GM12878 (cell line): ENCODE measurements at regions not wholly inside any gene's neighbourhood (a gene's known extent, or its start where the extent isn't known, plus 50 kb on each side); places are given as distances from the start of the nearest gene placed in this dataset.

Source experiments
- ATAC-seq: fragments of 200-7000 bp; cut with Tn5 transposase; 3 replicates; pipeline ENCODE4 v1.9.1; 2020; ENCODE audit warnings: mild to moderate bottlenecking, moderate library complexity
- BruUV-seq: library from RNA; stranded (reverse); fragments of 400-500 nt; replicated peaks from 2 replicates; lab custom pipeline; 2021; lab: Mats Ljungman, UMichigan
- CTCF ChIA-PET: fragments of 300-600 bp; sonication (Branson Sonifier 250); formaldehyde crosslinking; extraction: SDS; loops from one replicate; lab custom pipeline; 2021; ENCODE audit warnings: inconsistent platforms; lab: Yijun Ruan, JAX
- POLR2A ChIA-PET: fragments of 350-600 bp; formaldehyde crosslinking; extraction: SDS; loops from one replicate; lab custom pipeline; 2021; ENCODE audit warnings: inconsistent platforms; lab: Charles Lee
- RAD21 ChIA-PET: fragments of 300-600 bp; sonication (Branson Sonifier 250); formaldehyde crosslinking; loops from one replicate; lab custom pipeline; 2023; ENCODE audit warnings: antibody characterized with exemption; ENCODE audit not compliant: unreplicated experiment; lab: Charles Lee
- SMC1A ChIA-PET: fragments of 300-600 bp; sonication (Branson Sonifier 250); formaldehyde crosslinking; loops from one replicate; lab custom pipeline; 2023; ENCODE audit not compliant: unreplicated experiment, uncharacterized antibody; lab: Charles Lee
- DNase-seq: peaks from one replicate; pipeline ENCODE4 v3.0.0-alpha.2; 2011; ENCODE audit warnings: low read depth, low spot score
- FAIRE-seq: peaks from 3 replicates; lab custom pipeline; 2011; peaks lifted over from hg19 to GRCh38; lab: Jason Lieb, UNC
- H2AFZ ChIP-seq: 2 replicates; pipeline ENCODE4 v1.6.0; 2011; ENCODE audit warnings: low read depth, low read length, control low read depth; ENCODE audit not compliant: control insufficient read depth
- H3K27ac ChIP-seq: 2 replicates; pipeline ENCODE4 v1.5.1; 2011; ENCODE audit warnings: control low read depth; ENCODE audit not compliant: control insufficient read depth, insufficient read depth
- H3K27me3 ChIP-seq, 2 experiments: replicated peaks in 1 of 2; 2 replicates each; pipeline versions ENCODE4 v1.6.0 to v1.6.1; 2011; ENCODE audit warnings: low read length in 1 of 2; ENCODE audit not compliant: control insufficient read depth in 2 of 2, insufficient read depth in 2 of 2
- H3K36me3 ChIP-seq, 2 experiments: 2 replicates each; pipeline ENCODE4 v1.5.1; 2011; ENCODE audit warnings: low read length in 1 of 2; ENCODE audit not compliant: control insufficient read depth in 2 of 2, insufficient read depth in 2 of 2
- H3K4me1 ChIP-seq: 2 replicates; pipeline ENCODE4 v1.6.1; 2011; ENCODE audit warnings: mild to moderate bottlenecking, low read length, moderate library complexity, mixed read lengths; ENCODE audit not compliant: control insufficient read depth, insufficient read depth
- H3K4me2 ChIP-seq: 2 replicates; pipeline ENCODE4 v1.6.0; 2011; ENCODE audit warnings: control low read depth; ENCODE audit not compliant: control insufficient read depth, insufficient read depth
- H3K4me3 ChIP-seq: fragments of 200-600 bp; sonication (generic); 2 replicates; pipeline ENCODE4 v1.5.1; 2016
- H3K79me2 ChIP-seq: 2 replicates; pipeline ENCODE4 v1.6.0; 2011; ENCODE audit warnings: low read length; ENCODE audit not compliant: control insufficient read depth, insufficient read depth
- H3K9ac ChIP-seq: 2 replicates; pipeline ENCODE4 v1.8.0; 2011; ENCODE audit warnings: low read length, control low read depth, mixed read lengths; ENCODE audit not compliant: control insufficient read depth, insufficient read depth
- H3K9me3 ChIP-seq: replicated peaks from 3 replicates; pipeline ENCODE4 v1.5.1; 2011; ENCODE audit warnings: mild to moderate bottlenecking, low read length; ENCODE audit not compliant: control insufficient read depth, insufficient read depth
- H4K20me1 ChIP-seq: 2 replicates; pipeline ENCODE4 v1.6.0; 2011; ENCODE audit not compliant: control insufficient read depth, insufficient read depth
- ATF7 ChIP-seq: fragments of 450-650 bp; IDR thresholded peaks from 2 replicates; pipeline ENCODE4 v1.6.1; 2016; ENCODE audit warnings: low read depth, mild to moderate bottlenecking
- BACH1 ChIP-seq: fragments of 450-650 bp; IDR thresholded peaks from 2 replicates; pipeline ENCODE4 v1.6.1; 2017; ENCODE audit warnings: mild to moderate bottlenecking, borderline replicate concordance
- BCL11A ChIP-seq: IDR thresholded peaks from 2 replicates; pipeline ENCODE4 v1.6.1; 2011; ENCODE audit warnings: low read depth, low read length
- EGR1 ChIP-seq, 2 experiments: IDR thresholded peaks; 1 replicate in 1 of 2; 2 replicates in 1 of 2; pipeline ENCODE4 v1.6.1; 2011 to 2012; ENCODE audit warnings: low read depth in 2 of 2, low read length in 2 of 2, borderline replicate concordance in 1 of 2, mild to moderate bottlenecking in 1 of 2, moderate library complexity in 1 of 2
- ELK1 ChIP-seq: IDR thresholded peaks from 2 replicates; pipeline ENCODE4 v1.6.1; 2012; ENCODE audit warnings: low read depth, low read length, improper control_type of control experiment
- KLF5 ChIP-seq: fragments of 450-650 bp; IDR thresholded peaks from 2 replicates; pipeline ENCODE4 v1.6.1; 2014; ENCODE audit warnings: mild to moderate bottlenecking; ENCODE audit not compliant: partially characterized antibody
- LARP7 ChIP-seq: fragments of 450-650 bp; IDR thresholded peaks from 2 replicates; pipeline ENCODE4 v1.6.1; 2017; ENCODE audit warnings: mild to moderate bottlenecking
- NBN ChIP-seq: fragments of 450-650 bp; IDR thresholded peaks from 2 replicates; pipeline ENCODE4 v1.6.1; 2016
- POLR2AphosphoS2 ChIP-seq: IDR thresholded peaks from 2 replicates; pipeline ENCODE4 v1.6.1; 2011; ENCODE audit warnings: low read depth, mild to moderate bottlenecking, low read length, improper control_type of control experiment, moderate library complexity
- POLR2AphosphoS5 ChIP-seq: IDR thresholded peaks from 2 replicates; pipeline ENCODE4 v1.6.1; 2011; ENCODE audit warnings: mild to moderate bottlenecking, low read length, inconsistent platforms
- SIN3A ChIP-seq: IDR thresholded peaks from 2 replicates; pipeline ENCODE4 v1.6.1; 2012; ENCODE audit warnings: low read depth, low read length, improper control_type of control experiment
- STAT1 ChIP-seq: fragments of 450-650 bp; conservative IDR thresholded peaks from 2 replicates; pipeline ENCODE4 v1.6.1; 2014; ENCODE audit warnings: antibody characterized with exemption, mild to moderate bottlenecking
- TCF12 ChIP-seq: IDR thresholded peaks from 2 replicates; pipeline ENCODE4 v1.6.1; 2011; ENCODE audit warnings: low read depth, mild to moderate bottlenecking, low read length
- TCF7 ChIP-seq: IDR thresholded peaks from 2 replicates; pipeline ENCODE4 v1.6.1; 2014; ENCODE audit warnings: antibody characterized with exemption, borderline replicate concordance
- ZBED1 ChIP-seq: IDR thresholded peaks from 2 replicates; pipeline ENCODE4 v1.6.1; 2016; ENCODE audit warnings: borderline replicate concordance
- ZNF217 ChIP-seq: fragments of 450-650 bp; IDR thresholded peaks from 2 replicates; pipeline ENCODE4 v1.6.1; 2017; ENCODE audit warnings: antibody characterized with exemption, mild to moderate bottlenecking
- WGBS: methylation state at CpG from one replicate; pipeline ENCODE4 v1.1.6; 2016; ENCODE audit warnings: low lambda C conversion rate; ENCODE audit not compliant: insufficient replicate concordance, insufficient coverage; ENCODE audit errors: missing lambda C conversion rate; 5-methylcytosine and 5-hydroxymethylcytosine counted together
- in situ Hi-C: fragments of 300-500 bp; cut with MboI; formaldehyde crosslinking; loops from 9 replicates; pipeline ENCODE4 v1.14.3; 2018; ENCODE audit warnings: mixed read lengths
- intact Hi-C: fragments of 100-400 bp; cut with micrococcal nuclease; formaldehyde crosslinking; loops from one replicate; pipeline ENCODE4 v1.14.2; 2022; ENCODE audit not compliant: unreplicated experiment

- no peak overlapping the region for H2AFZ ChIP-seq
Observed at GRCh38 chr6:135665935-135666334, 168.4 kb upstream of the AHI1 start.

More at GRCh38 chr6:135665935-135666334, 168.4 kb upstream of the AHI1 start:
- RAD21 ChIA-PET, result interaction anchor here (0.7 kb wide), 1 partner anchor 368 kb away, joined by 3 read pairs; no protein-coding TSS in a partner anchor
- H3K4me2 ChIP-seq, result no peak overlapping the region
- FAIRE-seq (no peak), ATAC-seq (no peak), DNase-seq (no peak)
- no peaks in the 10 kb centered on the region for H3K36me3 ChIP-seq
- WGBS, result 14% methylated on average over 4 of the region's 4 CpGs
- TF ChIP-seq BCL11A (no peak), ELK1 (no peak), ZNF217 (no peak), POLR2AphosphoS2 (no peak), POLR2AphosphoS5 (no peak), LARP7 (no peak), TCF12 (no peak), EGR1 (IDR thresholded peaks at IDR 0.05; ENCODE audit: borderline replicate concordance in 1 of 2, low read depth in 2 of 2, low read length in 2 of 2) (no peak), NBN (no peak), STAT1 (no peak), TCF7 (no peak), SIN3A (no peak), ZBED1 (no peak), BACH1 (no peak), KLF5 (no peak), ATF7 (no peak)
- POLR2A ChIA-PET, result no interaction called here
- SMC1A ChIA-PET, result no interaction called here
- H3K9me3 ChIP-seq, result no peaks in the 10 kb centered on the region
- no peak overlapping the region for H3K4me3 ChIP-seq
- H3K79me2 ChIP-seq, result no peaks in the 10 kb centered on the region
- no peak overlapping the region for H3K27ac ChIP-seq
- in situ Hi-C loops, result no loop called here
- no peaks in the 10 kb centered on the region for H4K20me1 ChIP-seq
- CTCF ChIA-PET, result no interaction called here
- BruUV-seq, result no TSS peak
- H3K27me3 ChIP-seq, result no peaks in the 10 kb centered on the region
- H3K9ac ChIP-seq, result no peak overlapping the region
- intact Hi-C loops, result no loop called here
- no peaks in the 10 kb centered on the region for H3K4me1 ChIP-seq
